Tibial nerve (tissue), 4 donors: ENCODE measurements at regions not wholly inside any gene's neighbourhood (a gene's known extent, or its start where the extent isn't known, plus 50 kb on each side); places are given as distances from the start of the nearest gene placed in this dataset.

Source experiments
- EP300 ChIP-seq, 2 donors: sonication (generic); formaldehyde crosslinking; IDR thresholded peaks; one replicate each; pipeline ENCODE4 v1.6.1; 2017; ENCODE audit warnings: antibody characterized with exemption in 2 of 2, mild to moderate bottlenecking in 1 of 2
- POLR2A ChIP-seq, 2 donors: fragments of 450-650 bp; IDR thresholded peaks; one replicate each; pipeline ENCODE4 v1.6.1; 2017; ENCODE audit warnings: antibody characterized with exemption in 2 of 2, mild to moderate bottlenecking in 2 of 2, moderate library complexity in 2 of 2
- TF ChIP-seq, protein P1 (sequence below), 5 experiments: fragments of 200-600 bp in 3 of 5; fragments of 450-650 bp in 2 of 5; sonication (generic) in 3 of 5; IDR thresholded peaks; one replicate each; pipeline ENCODE4 v1.5.1; 2016 to 2019; ENCODE audit warnings: antibody characterized with exemption in 5 of 5, mild to moderate bottlenecking in 3 of 5, moderate library complexity in 2 of 5

DNA sequence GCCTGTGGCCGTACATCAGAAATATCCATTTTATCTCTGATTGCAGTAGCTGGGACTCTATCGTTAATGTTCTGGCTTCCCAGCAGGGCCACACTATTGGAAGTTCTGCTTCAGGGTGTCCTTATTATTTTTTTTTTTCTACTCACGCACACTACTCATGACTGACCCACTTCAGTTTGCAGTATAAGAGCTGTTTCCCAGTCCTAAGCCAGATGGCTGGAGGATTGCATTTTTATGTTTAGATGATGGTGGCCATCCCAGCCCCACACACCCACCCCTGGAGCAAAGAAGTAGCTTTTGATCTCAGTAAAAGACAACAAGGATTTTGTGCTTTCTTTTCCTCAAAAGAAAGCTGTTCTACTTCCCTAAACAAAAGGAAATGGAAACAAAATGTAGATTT, 557.0 kb upstream of the GALNTL6 start:
- TF ChIP-seq, protein P1, sequence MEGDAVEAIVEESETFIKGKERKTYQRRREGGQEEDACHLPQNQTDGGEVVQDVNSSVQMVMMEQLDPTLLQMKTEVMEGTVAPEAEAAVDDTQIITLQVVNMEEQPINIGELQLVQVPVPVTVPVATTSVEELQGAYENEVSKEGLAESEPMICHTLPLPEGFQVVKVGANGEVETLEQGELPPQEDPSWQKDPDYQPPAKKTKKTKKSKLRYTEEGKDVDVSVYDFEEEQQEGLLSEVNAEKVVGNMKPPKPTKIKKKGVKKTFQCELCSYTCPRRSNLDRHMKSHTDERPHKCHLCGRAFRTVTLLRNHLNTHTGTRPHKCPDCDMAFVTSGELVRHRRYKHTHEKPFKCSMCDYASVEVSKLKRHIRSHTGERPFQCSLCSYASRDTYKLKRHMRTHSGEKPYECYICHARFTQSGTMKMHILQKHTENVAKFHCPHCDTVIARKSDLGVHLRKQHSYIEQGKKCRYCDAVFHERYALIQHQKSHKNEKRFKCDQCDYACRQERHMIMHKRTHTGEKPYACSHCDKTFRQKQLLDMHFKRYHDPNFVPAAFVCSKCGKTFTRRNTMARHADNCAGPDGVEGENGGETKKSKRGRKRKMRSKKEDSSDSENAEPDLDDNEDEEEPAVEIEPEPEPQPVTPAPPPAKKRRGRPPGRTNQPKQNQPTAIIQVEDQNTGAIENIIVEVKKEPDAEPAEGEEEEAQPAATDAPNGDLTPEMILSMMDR (IDR thresholded peaks at IDR 0.05) = no peak
- no peak for TF ChIP-seq POLR2A (IDR thresholded peaks at IDR 0.05)
- TF ChIP-seq EP300 (IDR thresholded peaks at IDR 0.05) = no peak
